NCI-H187 (cell line): ENCODE measurements at regions not wholly inside any gene's neighbourhood (a gene's known extent, or its start where the extent isn't known, plus 50 kb on each side); places are given as distances from the start of the nearest gene placed in this dataset.

Experiments
- DNase-seq, 2 experiments: peaks; one replicate each; lab custom pipeline; 2025; lab: John Stamatoyannopoulos, UW

DNA sequence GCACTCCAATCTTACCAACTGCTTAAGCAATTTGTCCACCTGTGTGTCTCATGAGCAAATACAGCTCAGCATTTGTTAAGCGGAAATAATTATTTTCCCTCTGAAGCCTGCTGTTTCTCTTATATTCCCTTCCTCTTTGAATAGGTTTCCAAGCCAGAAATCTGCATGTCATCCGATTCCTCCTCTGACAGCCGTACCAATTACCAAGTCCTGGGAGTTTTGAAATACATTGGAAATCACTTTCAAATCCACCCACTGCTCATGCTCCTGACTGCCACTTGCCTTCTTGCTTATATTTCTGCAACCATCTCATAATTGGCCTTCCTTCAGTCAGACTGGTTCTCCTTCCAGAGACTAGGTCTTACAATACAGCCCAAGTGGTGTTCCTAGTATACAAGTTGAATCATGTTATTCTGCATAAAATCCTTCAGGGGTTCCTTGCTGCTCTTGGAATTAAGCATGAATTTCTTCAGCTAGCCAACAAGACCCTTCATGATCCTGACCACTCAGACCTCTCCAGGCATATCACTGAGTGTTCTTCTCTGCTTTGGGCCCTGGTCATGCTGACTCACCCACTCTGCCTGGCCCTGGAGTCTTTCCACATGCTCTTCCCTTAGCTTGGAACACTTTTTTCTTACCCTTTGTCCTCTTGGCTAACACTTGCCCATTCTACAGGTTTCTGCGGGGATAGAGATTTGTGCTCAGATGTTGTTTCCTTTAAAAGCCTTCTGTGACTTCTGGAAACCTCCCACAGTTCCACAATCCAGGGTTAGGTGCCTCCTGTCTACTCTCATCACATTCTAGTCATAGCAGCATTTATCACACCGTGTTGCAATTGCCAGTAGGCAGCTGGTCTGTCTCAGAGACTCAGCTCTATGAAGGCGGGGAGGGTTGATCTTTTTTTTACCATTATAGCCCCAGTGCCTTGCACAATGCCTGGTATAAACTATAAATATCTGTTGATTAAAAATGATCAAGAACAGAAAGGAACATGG lies 157.6 kb downstream of the ARL6IP6 start:
- DNase-seq, result no peak

DNA sequence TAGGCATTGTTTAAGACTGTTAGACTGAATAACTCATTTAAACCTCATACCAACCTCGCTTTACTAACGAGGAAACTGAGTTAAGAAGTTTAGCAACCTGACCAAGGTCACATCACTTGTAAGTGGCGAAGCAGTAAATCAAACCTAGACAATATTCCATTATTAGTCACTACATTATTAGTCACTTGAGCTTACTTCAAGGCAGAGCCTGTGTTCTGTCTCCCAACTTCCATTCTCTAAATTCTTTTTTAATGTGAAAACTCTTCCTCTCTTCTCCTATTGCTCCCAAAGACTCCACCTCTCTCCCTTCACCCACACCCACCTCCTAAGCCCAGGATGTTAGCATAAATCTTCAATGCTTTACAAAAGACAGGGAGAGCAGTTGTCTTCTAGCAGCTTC lies 156.5 kb downstream of the ARL6IP6 start:
- DNase-seq, result no peak

DNA sequence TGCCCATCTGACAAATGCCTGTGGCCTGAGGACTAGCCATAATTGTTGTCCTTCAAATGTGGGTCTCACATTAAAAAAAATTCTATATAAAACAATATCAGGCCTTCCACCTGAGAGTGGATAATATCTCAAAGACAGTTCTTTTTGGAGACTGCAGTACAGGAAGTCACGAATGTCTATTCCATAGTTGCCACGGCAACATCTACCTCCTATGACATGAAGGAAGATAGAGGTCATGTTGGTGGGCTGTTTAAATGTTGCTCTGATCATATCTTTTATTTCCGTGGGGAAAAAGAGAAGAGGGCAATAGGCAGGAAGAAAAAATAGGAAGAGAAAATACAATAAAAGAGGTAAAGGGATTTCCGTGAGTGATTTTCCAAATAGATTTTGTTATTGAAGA lies 151.8 kb downstream of the ARL6IP6 start:
- no peak for DNase-seq

GRCh38 chr2:152867397-152867796 lies 149.0 kb downstream of the ARL6IP6 start:
- no peak for DNase-seq

DNA sequence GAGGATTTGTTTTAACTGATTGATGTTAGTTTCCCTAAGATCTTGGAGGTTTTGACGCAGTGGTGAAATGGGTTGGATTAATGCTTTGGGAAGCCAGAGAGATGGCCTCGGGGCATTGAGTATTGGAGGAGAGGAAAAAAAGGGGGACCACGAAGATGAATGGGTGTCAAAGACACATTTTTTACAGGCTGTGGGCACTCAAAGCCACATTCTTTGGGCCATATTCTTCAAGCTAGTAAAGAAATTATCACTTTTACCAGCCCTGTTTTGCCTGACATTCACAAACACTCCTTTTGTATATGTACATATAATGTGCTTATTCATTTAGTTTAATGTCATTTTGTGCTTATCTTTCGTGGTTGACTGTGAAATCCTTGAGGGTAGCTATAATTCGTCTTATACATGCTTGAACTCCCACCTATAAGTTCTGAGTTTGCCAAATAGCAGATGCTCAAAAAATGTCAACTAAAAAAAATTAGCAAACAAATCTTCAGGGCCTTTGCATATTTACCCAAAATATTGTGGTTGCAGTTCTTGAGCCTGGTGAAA lies 146.3 kb downstream of the ARL6IP6 start:
- no peak for DNase-seq

DNA sequence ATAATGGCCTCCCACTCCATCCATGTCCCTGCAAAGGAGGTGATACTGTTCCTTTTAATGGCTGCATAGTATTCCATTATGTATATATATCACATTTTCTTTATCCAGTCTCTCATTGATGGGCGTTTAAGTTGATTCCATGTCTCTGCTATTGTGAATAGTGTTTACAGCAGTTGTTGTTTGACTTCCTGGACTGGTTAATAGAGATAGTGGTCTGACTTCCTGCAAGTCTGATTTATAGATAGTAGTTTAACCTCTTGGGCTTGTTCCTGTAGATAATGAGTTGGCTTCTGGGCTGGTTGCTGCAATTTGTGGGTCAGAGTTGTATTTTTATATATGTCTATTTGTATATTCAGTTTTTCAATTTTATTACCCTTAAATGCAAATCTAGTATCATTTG lies 145.4 kb downstream of the ARL6IP6 start:
- DNase-seq, result no peak

DNA sequence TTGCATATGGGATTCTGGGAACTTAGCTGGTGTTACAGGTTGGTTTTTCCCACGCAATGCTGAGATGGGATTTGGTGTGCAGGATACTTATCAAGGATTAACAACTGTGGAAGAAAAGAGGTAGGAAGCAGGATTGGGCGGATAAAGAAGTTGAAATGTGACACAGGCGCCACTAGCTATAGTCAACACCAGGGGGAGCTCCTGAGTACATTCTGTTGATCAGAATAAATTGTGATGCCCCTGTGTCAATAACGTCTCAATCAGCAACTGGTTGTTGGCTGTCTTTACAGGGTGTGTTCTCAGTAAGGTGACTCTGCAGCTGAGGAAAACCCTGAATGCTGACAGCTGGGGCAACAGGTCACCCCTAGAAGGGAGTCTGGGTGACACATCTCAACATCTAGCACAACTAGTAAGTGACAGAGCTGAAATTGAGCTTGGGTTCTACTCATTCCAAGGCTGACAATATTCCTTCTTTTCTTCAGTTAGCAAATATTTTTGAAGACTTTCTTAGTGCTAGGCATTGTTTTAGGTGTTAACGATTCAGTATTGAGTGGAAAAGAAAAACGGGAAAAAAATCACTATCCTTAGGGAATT lies 143.0 kb downstream of the ARL6IP6 start:
- no peak for DNase-seq

GRCh38 chr2:152858594-152859265 lies 140.3 kb downstream of the ARL6IP6 start:
- DNase-seq, result no peak

DNA sequence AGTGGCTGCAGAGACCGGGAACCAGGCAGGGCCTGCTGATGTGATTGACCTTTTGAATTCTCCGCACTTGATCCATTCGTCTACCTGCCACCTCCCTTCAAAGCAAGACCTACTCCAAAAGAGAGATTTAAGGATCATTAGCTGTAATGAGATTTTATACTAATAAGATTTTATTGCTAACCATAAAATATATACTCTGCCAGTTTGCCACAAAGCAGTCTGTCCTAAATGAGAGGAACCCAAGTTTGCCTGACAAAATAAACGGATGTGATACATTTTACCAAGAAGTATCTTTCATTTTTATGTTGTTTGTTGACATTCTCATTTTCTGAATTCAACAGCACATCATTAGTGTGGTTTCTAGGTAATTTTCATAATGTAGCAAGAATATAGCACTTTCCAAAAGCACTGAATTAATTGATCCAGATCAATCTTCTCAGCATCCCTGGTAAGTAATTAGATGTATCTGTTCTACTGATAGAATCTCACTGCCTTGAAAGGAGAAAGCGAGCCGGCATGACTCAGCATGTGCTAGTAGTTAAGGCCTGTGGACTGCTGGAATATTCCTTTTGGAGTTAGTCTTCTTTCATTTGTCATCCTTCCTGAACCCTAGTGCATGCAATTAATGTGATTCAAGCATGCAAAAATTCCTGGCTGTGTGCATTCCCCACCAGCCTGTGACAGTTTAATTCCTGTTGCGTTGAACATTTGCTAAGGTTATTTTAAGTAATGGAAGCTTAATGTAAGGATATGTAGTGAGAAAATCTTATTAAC lies 128.5 kb downstream of the ARL6IP6 start:
- DNase-seq, result no peak

DNA sequence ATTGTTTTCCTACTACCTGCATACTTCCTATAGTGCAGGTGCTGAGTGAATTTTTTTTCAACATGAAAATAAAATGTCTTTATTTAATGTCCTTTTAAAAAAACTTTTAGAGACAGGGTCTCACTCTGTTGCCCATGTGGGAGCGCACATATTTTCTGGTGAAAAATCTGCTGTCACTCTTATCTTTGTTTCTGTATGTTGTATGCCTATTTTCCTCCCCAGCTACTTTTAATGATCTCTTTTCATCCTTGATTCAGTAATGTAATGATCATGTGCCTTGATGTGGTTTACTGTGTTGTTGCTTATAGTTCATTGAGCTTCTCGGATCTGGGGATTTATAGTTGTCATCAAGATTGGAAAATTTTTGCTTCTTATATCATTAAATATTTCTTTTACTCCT lies 117.3 kb downstream of the ARL6IP6 start:
- no peak for DNase-seq

DNA sequence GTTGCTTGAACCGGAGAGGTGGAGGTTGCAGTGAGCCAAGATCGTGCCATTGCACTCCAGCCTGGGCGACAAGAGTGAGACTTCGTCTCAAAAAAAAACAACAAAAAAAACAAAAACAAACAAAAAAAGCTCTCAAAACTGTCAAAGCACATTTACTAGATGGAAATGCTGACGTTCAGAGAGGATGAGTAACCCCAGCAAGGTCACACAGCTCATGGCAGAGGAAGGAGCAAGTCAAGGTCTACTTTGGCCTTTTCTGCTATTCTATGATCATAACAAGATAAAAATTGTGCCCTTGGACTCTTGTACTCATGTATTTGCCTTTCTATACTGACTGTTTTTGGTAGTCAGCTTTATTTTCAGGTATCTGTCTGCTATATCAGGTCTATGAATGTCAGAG lies 109.5 kb downstream of the ARL6IP6 start:
- DNase-seq, result no peak

DNA sequence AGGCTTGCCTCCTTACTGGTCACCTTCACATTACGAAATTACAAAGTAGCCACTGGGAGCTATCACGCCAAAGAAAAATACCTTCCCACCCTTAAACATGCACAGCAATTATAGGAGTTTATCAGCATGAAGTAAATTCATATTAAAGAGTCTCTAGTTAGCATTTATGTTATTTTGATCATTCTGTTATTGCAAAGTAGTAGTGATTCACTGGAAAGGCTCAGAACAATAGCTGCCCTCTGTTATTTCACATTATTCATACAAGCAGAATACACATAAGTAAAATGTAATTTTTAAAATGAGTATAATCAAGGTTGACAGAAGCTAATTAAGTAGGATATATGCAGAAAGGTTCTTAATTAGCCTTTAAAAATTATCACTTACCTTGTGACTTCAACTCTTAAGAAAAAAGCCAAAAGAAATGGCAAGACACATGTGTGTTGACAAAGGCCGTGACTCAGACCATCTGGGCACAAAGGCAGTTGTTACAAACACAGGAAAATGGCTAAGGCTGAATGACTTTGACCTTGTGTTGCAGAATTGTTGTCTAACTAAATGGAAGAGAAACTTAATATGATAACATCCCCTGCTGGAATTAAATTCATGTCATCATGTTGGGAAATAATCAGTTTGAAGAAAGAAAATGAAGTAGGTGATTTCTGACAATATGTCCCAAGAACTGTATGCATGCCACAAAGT lies 108.3 kb downstream of the ARL6IP6 start:
- no peak for DNase-seq

- no peak for DNase-seq
These were observed 107.4 kb downstream of the ARL6IP6 start for GRCh38 chr2:152825834-152826233.

GRCh38 chr2:152823905-152824304 lies 105.5 kb downstream of the ARL6IP6 start:
- DNase-seq, result no peak

GRCh38 chr2:152822676-152823075 lies 104.3 kb downstream of the ARL6IP6 start:
- DNase-seq, result no peak

GRCh38 chr2:152820048-152820447 lies 101.6 kb downstream of the ARL6IP6 start:
- DNase-seq, result no peak

GRCh38 chr2:152815634-152816257 lies 97.3 kb downstream of the ARL6IP6 start:
- DNase-seq, result no peak

GRCh38 chr2:152814475-152815030 lies 96.1 kb downstream of the ARL6IP6 start:
- DNase-seq, result no peak

DNA sequence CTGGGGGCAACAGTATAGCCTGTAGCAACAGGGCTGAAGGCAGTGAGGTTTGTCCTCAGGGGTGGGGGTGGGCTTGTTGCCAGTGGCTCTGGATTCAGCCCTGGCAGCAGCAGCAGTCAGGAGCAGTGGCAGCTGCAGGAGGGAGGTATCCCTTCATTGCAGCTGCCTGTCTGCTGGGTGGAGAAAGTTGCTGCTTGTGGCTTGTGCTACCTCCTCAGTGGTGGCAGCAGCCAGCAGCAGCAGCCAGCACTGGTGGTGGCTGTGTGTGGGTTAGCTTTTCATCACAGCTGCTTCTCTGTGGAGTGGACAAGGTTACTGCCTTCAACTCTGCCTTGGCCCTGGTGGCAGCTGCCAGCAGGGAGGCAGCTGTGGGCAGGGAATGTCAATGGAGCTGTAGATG lies 94.9 kb downstream of the ARL6IP6 start:
- DNase-seq, result no peak
